Tongue (tissue), 1 donor: ENCODE measurements at regions not wholly inside any gene's neighbourhood (a gene's known extent, or its start where the extent isn't known, plus 50 kb on each side); places are given as distances from the start of the nearest gene placed in this dataset.
"Not testable (repeated sequence)": the region's sequence is repeated elsewhere in the genome, so short reads cannot be mapped to it uniquely, and the experiment has no call there.

Experiments
- DNase-seq: peaks from one replicate; pipeline ENCODE4 v3.0.0-alpha.2; 2015

- no peak for DNase-seq
Observed at GRCh38 chr4:138611721-138612120, 369.6 kb upstream of the SLC7A11 start.

- DNase-seq: no peak
Observed at GRCh38 chr4:138611017-138611416, 368.9 kb upstream of the SLC7A11 start.

GRCh38 chr4:138609943-138610350 is 367.8 kb upstream of the SLC7A11 start:
- no peak for DNase-seq

- DNase-seq: peak; percentile 66
Observed at GRCh38 chr4:138604556-138604955, 362.4 kb upstream of the SLC7A11 start.

GRCh38 chr4:138602664-138603063 is 360.5 kb upstream of the SLC7A11 start:
- no peak for DNase-seq

GRCh38 chr4:138599965-138600364 is 357.8 kb upstream of the SLC7A11 start:
- DNase-seq: no peak

GRCh38 chr4:138598226-138598625 is 356.1 kb upstream of the SLC7A11 start:
- no peak for DNase-seq

GRCh38 chr4:138596896-138597295 is 354.7 kb upstream of the SLC7A11 start:
- peak; percentile 45 for DNase-seq

- DNase-seq: peak; percentile 87
Observed at GRCh38 chr4:138595731-138596460, 353.7 kb upstream of the SLC7A11 start.

GRCh38 chr4:138595171-138595570 is 353.0 kb upstream of the SLC7A11 start:
- DNase-seq: no peak

- DNase-seq: no peak
Observed at GRCh38 chr4:138592796-138593195, 350.6 kb upstream of the SLC7A11 start.

- no peak for DNase-seq
Observed at GRCh38 chr4:138591808-138592207, 349.7 kb upstream of the SLC7A11 start.

GRCh38 chr4:138588501-138588900 is 346.4 kb upstream of the SLC7A11 start:
- DNase-seq: no peak

GRCh38 chr4:138579146-138579545 is 337.0 kb upstream of the SLC7A11 start:
- no peak for DNase-seq

- DNase-seq: not testable (repeated sequence)
Observed at GRCh38 chr4:138577826-138578225, 335.7 kb upstream of the SLC7A11 start.

- DNase-seq: no peak
Observed at GRCh38 chr4:138577145-138577544, 335.0 kb upstream of the SLC7A11 start.

GRCh38 chr4:138576684-138577083 is 334.5 kb upstream of the SLC7A11 start:
- DNase-seq: no peak

GRCh38 chr4:138573246-138573645 is 331.1 kb upstream of the SLC7A11 start:
- DNase-seq: peak; percentile 32

- DNase-seq: no peak
Observed at GRCh38 chr4:138572007-138572406, 329.9 kb upstream of the SLC7A11 start.

- DNase-seq: no peak
Observed at GRCh38 chr4:138567696-138568095, 325.5 kb upstream of the SLC7A11 start.

- DNase-seq: no peak
Observed at GRCh38 chr4:138565576-138565975, 323.4 kb upstream of the SLC7A11 start.

- DNase-seq: peak; percentile 8
Observed at GRCh38 chr4:138562544-138562991, 320.4 kb upstream of the SLC7A11 start.

- DNase-seq: no peak
Observed at GRCh38 chr4:138561906-138562305, 319.8 kb upstream of the SLC7A11 start.

GRCh38 chr4:138561276-138561880 is 319.2 kb upstream of the SLC7A11 start:
- no peak for DNase-seq
